Neural crest cell (in vitro differentiated cells): ENCODE measurements at regions not wholly inside any gene's neighbourhood (a gene's known extent, or its start where the extent isn't known, plus 50 kb on each side); places are given as distances from the start of the nearest gene placed in this dataset.

Experiments used
- DNase-seq: peaks from one replicate; pipeline ENCODE4 v3.0.0; 2021; ENCODE audit warnings: low read depth, mixed read lengths, low spot score
- H3K27ac Mint-ChIP-seq: one replicate; pipeline ENCODE4 v1.8.0; 2021; ENCODE audit warnings: mild to moderate bottlenecking, mixed read lengths; ENCODE audit not compliant: unreplicated experiment
- H3K27me3 Mint-ChIP-seq: 2 replicates; pipeline ENCODE4 v1.8.0; 2021; ENCODE audit warnings: low read depth, mild to moderate bottlenecking, mixed read lengths
- H3K36me3 Mint-ChIP-seq: 2 replicates; pipeline ENCODE4 v1.8.0; 2021; ENCODE audit warnings: low read depth, mild to moderate bottlenecking, mixed read lengths
- H3K4me1 Mint-ChIP-seq: 2 replicates; pipeline ENCODE4 v1.8.0; 2021; ENCODE audit warnings: mixed read lengths
- H3K4me3 Mint-ChIP-seq: one replicate; pipeline ENCODE4 v1.8.0; 2021; ENCODE audit warnings: mild to moderate bottlenecking, mixed read lengths
- H3K9me3 Mint-ChIP-seq: 2 replicates; pipeline ENCODE4 v1.8.0; 2021; ENCODE audit warnings: mixed read lengths
- TF ChIP-seq, protein P1 (sequence below): fragments of 200-600 bp; sonication (generic); conservative IDR thresholded peaks from 2 replicates; pipeline ENCODE4 v1.5.0; 2021; ENCODE audit warnings: antibody characterized with exemption, mild to moderate bottlenecking

DNA sequence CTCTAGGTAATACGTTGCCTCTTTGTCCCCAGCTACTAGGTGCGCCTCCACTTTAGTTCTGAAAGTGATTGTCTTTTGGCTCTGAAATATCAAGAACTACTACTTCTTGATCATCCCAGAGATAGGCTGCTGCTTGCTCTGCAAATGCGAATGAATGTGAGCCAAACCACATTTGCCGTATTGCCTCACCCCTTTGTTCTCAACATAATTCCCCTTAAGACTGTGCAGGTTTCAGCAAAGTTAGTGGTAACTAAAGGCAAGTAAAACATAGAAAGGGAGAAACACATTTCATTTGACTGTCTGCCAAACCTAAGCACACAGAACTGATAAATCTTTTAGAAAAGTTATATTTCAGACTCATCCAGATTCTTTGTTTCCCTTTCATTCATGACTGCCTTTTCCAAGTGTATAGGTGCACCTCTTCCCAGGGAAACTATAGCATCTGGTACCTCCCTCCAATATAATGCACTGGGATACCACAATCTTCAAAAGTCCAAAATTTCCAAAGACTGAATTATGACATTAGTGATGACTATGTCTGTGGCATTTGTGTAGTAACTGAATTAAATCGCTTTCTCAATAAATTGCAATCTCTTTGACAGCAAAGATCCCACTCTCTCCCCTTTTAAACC, 720.6 kb upstream of the CBLB start:
- DNase-seq: no peak
- H3K27ac Mint-ChIP-seq: no peak overlapping the region
- H3K4me3 Mint-ChIP-seq: no peak overlapping the region
- TF ChIP-seq, protein P1, sequence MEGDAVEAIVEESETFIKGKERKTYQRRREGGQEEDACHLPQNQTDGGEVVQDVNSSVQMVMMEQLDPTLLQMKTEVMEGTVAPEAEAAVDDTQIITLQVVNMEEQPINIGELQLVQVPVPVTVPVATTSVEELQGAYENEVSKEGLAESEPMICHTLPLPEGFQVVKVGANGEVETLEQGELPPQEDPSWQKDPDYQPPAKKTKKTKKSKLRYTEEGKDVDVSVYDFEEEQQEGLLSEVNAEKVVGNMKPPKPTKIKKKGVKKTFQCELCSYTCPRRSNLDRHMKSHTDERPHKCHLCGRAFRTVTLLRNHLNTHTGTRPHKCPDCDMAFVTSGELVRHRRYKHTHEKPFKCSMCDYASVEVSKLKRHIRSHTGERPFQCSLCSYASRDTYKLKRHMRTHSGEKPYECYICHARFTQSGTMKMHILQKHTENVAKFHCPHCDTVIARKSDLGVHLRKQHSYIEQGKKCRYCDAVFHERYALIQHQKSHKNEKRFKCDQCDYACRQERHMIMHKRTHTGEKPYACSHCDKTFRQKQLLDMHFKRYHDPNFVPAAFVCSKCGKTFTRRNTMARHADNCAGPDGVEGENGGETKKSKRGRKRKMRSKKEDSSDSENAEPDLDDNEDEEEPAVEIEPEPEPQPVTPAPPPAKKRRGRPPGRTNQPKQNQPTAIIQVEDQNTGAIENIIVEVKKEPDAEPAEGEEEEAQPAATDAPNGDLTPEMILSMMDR: no peak
- no peaks in the 10 kb centered on the region for H3K27me3 Mint-ChIP-seq
- peaks cover 3% of the 10 kb centered on the region for H3K9me3 Mint-ChIP-seq
- no peaks in the 10 kb centered on the region for H3K4me1 Mint-ChIP-seq
- no peaks in the 10 kb centered on the region for H3K36me3 Mint-ChIP-seq

DNA sequence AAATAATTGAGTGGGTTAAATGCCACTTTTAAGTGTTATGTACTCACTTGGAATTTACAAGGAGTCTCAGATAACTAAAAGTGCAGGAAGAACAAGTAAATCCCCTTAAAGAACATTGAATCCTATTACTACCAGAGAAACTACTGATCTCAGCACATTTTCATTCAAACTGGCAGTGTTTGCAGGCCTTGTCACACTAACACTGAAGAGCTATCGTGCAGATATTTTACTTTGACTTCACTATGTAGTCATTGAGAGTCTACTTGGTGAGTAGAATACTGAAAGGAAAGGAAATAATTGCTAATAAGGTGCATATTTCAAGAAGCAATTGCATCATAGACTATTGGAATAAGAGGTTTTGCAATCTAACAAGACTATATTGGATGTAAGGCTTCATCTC, 721.4 kb upstream of the CBLB start:
- Mint-ChIP-seq H3K27me3 (no peaks in the 10 kb centered on the region), H3K4me3 (no peak overlapping the region), H3K4me1 (no peaks in the 10 kb centered on the region), H3K9me3 (peaks cover 3% of the 10 kb centered on the region), H3K36me3 (no peaks in the 10 kb centered on the region), H3K27ac (no peak overlapping the region)
- no peak for DNase-seq
- TF ChIP-seq, protein P1: no peak

DNA sequence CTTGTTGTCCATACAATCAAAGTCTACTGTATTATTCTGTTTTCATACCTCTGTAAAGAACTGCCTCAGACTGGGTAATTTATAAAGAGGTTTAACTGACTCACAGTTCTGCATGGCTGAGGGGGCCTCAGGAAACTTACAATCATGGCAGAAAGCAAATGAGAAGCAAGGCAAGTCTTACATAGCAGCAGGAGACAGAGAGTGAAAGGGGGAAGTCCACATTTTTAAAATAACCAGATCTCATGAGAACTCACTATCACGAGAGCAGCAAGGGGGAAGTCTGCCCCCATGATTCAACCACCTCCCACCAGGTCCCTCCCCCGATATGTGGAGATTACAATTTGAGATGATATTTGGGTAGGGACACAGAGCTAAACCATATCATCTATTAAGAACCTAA, 724.6 kb upstream of the CBLB start:
- H3K4me3 Mint-ChIP-seq: no peak overlapping the region
- H3K27me3 Mint-ChIP-seq: no peaks in the 10 kb centered on the region
- TF ChIP-seq, protein P1: no peak
- H3K36me3 Mint-ChIP-seq: peaks cover 2% of the 10 kb centered on the region
- no peak overlapping the region for H3K27ac Mint-ChIP-seq
- H3K9me3 Mint-ChIP-seq: peaks cover 6% of the 10 kb centered on the region
- H3K4me1 Mint-ChIP-seq: no peaks in the 10 kb centered on the region
- no peak for DNase-seq

DNA sequence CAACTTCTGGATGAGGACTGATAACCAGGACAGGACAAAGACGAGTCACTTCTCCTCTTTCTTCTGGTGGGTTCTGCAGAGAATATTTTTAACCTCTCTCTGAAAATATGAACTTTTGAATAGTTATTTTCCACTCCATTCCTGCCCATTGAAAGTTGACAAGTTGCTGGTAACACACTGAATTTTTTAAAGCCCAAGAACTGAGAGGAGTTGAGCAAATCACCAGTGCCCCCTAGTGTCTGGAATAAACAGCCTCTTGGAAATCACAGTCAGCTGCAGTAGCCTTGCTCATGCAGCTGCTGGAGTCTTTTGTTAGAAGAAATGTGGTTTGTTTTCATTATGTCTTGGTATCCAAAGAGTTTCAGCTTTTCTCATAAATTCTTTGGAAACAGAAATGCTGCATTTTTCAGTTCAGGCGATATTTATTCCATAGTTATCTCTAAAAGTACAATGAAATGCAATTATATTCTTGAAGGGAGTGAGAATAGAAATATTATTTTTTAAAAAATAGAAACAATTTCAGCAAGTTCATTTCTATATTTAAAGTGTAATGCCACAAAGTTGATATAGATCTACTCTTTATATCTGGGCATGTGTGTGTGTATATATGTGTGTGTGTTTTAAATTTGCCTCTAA, 741.0 kb upstream of the CBLB start:
- Mint-ChIP-seq H3K4me1 (peaks cover 6% of the 10 kb centered on the region), H3K4me3 (no peak overlapping the region), H3K36me3 (no peaks in the 10 kb centered on the region), H3K27me3 (no peaks in the 10 kb centered on the region), H3K9me3 (peaks cover 2% of the 10 kb centered on the region), H3K27ac (no peak overlapping the region)
- peak; percentile 64 for DNase-seq
- TF ChIP-seq, protein P1: peak; percentile 93

DNA sequence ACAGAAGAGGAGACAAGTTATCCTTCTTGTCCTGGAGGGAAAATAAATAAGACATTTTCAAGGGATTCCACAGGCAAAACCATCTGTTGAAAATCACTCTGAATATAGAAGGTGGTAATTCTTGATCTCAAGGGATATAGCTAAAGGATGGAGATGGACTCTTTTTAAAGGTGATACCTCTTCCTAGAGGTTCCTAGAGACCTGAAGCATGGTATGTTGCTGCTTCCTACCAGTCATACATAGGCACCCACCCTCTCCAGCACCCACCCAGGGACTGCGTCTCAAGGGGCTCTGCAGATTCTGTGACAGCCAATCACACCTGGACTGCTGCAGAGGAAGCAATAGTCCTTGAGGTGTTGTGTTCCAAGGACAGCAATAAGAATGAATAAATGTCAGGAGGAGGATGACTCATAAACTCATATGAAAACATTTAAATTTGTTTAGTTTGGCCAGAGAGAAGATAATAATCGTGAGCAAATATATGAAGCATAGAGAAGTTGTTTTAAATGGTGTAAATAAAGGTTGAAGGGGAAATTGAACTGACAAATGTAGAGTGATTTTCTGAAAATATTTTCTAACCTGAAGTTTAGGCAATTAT, 741.6 kb upstream of the CBLB start:
- no peaks in the 10 kb centered on the region for H3K36me3 Mint-ChIP-seq
- peaks cover 6% of the 10 kb centered on the region for H3K4me1 Mint-ChIP-seq
- no peak for DNase-seq
- no peak overlapping the region for H3K4me3 Mint-ChIP-seq
- no peaks in the 10 kb centered on the region for H3K27me3 Mint-ChIP-seq
- no peak overlapping the region for H3K27ac Mint-ChIP-seq
- TF ChIP-seq, protein P1: no peak
- H3K9me3 Mint-ChIP-seq: peaks cover 2% of the 10 kb centered on the region
